ENCODE measurements at regions not wholly inside any gene's neighbourhood (a gene's known extent, or its start where the extent isn't known, plus 50 kb on each side); places are given as distances from the start of the nearest gene placed in this dataset.

DNA sequence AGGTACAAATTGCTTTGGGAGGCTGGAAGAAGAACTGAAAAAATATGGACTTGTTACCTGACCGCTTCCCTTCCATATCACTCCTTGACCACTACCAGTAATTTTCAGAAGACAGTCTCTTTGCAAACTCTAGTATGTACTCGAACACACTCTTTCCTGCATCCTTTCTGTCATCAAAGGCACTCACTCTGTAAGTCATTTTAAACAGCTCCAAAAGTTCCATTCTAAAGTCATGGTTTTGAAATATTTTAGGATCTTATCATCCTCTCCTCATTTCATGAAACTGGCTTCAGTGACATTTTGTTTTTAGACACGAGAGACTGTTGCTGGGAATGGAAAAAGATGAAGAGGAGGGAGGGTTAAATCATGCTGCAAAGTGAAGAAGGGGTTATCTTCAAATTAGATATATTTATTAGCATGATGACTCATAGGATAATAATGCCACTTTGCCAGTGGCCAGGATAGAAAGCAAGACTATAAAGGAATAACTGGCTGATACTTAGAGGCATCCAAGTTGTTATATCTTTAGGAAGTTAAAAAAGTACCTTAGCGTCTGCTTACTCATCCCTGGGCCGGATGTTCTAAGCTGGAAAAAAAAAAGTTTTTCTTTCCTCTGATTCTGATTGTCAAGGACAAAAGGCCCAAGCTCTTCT lies 549.3 kb downstream of the METTL15 start:
- DNase-seq = no peak

DNA sequence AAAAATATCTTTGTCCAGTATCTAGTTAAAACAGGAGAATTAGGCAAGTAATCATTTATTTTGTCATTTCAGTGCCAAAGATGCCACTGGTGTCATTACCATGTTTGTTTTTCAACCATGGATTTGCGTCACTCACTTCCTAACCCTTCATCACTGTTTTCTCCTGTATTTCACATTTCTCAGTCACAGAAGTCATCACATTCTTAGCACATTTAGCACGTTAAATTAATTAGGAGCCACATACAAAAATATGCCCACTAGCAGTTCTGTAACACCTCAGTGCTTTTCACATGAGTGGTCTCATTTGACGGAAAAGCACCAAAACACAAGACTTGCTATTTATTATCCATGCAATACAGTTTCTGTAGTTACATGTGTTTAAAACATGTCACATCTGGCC lies 546.0 kb downstream of the METTL15 start:
- DNase-seq = no peak

DNA sequence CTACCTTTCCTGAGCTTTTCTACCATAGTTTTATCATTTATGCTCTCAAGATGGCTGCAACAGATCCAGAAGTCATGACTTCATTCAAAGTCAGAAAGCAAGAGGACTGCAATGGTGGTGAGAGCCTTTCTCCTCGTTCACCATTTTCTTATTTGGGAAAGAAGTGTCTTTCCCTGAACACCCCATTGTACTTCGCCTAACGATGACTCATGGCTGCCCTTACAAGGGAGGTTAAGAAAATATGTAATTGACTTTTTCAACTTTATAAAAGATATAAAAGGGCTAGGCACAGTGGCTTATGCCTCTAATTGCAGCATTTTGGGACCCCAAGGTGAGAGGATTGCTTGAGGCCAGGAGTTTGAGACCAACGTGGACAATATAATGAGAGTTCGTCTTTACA lies 541.7 kb downstream of the METTL15 start:
- DNase-seq = no peak

DNA sequence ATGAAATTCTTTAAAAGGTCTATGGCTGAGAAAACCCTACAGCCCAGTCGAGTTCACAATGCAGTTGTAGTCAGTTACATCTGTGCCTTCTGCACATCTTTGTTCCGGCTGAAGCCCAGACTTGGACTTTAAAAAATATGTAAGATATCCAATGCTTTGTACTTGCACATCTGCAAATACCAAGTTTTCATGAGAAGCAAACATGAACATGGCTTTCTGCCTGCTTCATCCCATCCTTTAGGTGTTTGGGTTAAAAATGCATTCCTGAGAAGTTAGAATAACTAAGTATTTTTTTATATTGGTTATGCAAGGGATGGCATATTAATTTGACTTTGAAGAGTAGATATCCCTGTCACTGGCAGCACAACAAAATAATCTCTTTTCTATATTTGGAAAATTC lies 528.4 kb downstream of the METTL15 start:
- DNase-seq = no peak

DNA sequence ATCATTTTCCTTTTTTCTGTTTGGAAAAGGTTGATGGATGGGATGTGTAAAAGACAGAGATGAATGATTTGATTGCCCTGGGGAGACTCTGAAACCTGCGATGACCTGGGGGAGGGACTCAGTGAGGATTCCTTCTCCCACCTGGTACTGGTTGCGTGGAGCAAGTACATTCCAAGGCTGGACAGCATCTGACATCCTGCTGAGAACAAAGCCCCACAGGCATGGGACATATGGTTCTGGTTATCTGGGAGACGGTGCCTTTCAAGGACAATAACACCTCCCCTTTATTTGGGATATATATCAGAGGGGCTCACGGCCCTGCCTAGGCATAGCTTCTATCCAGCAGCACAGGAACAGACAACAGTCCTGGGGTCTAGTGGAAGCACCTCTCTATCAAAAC lies 527.8 kb downstream of the METTL15 start:
- DNase-seq = no peak

DNA sequence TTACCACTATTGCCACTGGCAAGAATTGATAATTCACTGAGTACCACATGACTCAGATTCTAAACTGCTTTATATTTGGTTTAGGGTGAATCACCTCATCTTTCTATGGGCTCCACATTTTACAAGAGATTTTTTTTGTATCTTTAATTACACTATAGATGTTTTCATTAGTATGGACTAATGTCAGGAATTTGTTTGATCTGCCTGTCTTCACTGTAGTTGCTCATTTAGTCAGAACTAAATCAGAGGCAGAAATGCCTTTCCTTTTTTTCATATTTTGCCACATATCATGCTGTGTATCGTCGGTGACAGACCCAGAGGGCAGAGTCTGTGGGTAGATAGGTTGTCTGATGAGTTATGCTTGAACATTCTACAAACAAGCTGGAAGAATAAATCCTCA lies 524.1 kb downstream of the METTL15 start:
- DNase-seq = no peak

DNA sequence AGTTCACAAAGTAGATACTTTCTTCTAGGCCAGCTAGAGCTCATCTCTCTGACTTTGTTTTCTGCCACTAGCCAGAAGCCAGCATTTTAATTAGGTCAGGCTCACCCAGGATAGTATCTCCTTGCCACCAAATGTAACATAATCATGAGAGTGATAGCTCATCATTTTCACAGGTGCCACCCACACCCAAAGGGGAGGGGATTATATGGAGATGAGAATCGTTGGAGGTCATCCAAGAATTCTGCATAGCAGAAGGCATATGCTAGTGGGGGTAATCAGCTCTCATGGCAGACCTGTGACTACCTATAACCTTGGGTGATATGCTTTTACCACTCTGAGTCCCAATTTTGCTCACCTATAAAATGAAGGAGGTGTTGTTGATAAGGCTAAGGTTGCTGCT lies 523.0 kb downstream of the METTL15 start:
- DNase-seq = no peak

DNA sequence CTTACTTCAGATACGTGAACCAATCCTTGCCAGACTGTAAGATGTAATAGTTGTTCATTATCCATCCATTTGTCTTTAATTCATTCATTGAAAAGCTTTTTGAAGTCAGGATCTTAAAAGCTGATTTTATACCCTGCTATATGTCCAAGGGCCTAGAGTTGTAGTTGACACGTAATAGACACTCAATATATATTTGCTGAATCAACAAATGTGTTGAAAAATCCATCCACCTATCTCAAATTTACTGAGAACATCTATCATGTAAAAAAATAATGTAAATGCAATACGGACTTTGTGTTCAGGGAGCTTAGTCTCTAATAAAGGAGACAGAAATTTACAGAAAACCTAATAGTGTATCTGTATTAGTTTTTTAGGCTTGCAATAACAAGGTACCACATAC lies 521.0 kb downstream of the METTL15 start:
- no peak for DNase-seq

DNA sequence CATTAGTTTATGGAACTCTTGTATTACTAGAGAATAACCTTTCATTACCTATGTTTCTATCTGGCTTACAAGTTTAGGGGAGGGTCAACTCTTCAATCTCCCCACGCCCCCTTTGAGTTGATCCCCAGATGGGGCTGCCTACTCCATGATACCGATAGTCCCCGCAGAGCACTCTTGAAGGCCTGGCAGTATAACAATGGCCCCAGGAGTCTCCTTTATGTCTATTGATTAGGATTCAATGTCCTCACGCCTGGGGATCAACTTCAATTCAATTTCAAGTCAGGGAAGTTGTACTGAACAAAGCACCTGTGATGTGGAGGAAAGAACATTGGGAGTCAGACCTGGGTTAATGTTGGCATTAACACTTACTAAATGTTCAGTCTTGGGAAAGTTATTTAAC lies 520.2 kb downstream of the METTL15 start:
- no peak for DNase-seq

DNA sequence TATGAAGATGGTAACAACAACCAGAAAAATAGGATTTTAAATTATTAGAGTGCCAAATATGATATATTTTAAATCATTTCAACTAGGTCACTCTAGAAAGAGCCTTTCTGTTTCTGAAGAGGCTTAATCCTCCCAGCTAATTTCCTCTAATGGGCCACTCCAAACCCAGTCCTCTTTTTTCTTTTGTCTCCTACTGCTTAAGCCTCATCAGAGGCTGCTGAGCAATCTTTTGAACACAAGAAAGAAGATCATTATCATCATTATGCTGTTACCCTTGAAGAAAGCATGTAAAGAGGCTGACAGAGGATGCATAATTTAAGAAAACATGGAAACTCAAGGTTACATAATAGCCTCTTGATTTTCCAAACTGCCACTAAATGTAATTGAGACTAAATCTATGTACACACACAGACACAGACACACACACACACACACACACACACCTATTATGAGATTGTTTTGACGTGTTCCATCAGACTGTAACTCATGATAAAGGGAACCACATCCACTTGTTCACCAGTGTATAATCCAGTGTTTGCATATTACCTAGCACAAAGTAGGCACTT lies 519.6 kb downstream of the METTL15 start:
- no peak for DNase-seq

DNA sequence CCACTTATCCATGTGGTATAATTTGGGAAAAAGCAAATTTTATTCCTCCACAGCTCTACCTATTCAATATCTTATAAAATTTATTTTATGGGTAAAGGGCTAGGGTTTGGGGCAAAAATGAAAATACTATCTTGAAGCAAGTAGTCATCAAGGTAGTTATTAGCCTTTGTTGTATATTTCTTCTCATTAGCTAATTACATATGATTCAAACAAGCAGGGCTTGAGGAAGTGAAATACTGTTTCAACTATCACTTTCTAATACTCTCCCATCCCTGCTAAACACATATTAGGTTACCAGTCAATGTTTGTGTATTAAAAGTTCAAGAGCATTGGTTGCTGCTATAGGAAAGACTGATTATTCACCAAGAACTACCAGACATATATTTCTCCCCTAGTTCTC lies 517.3 kb downstream of the METTL15 start:
- no peak for DNase-seq

DNA sequence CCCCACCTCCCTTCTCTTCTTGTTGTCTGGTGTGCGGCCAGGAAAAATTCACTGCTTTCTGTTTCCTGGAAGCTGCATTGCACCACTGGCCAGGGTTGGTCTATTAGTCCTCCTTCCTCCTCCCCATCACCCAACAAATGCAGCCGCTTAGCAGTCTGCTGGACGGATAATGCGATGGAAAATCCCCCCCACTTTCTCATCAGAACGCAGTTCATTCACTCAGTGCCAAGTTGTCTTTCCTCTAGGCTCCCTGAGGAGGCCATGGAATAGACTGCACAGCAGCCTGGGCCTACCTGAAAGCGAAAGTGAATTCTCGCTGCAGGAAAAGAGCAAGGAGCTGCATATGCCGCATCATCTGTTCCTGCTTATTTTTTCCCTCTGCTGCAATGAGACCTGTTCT lies 513.6 kb downstream of the METTL15 start:
- no peak for DNase-seq

DNA sequence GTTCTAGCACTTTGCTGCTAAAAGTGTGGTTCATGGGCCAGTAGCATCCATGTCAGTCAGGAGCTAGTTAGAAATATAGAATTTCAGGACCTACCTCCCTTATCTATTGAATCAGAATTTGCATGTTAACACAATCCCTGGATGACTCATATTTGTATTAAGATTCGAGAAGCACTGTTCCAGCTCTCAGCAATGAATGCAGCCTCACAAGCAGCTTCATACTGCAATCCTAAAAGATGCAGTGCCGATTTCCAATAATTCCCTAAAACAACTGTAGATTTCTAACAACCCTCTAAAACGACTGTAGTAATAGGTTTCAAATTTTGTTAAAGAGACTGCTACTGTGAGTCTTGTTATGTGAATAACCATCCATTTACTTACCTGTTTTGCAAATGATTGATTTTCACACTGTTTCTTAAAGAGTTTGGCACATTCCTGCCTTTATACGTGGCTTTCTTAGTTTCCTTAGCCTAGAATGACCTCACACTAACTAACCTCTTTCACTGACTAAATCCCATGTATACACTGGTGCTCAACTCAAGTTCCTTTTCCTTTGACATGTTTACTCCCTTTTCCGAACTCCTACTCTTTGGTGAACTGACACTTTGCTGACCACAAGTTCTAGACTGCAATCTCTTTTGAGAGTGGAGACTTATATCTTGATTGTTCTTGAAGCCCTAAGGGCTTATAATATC lies 511.8 kb downstream of the METTL15 start:
- DNase-seq = no peak

DNA sequence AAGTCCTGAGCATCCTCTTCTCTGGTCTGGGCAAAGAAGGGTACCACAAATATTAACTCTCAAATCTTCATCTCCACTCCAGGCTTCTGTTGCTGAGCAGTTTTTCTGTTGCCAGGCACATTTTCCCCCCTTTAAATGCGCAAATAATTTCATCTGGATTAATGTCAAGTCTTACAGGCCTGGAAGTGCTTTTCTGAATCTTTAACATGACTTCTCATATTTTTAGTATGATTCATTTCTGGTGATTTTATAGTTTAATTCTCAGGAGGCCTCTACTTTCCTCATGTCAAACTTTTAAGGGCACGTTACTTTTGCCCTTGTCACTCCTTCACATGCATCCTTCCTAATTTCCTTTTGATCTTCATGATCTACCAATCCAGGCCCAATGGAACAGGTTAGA lies 510.2 kb downstream of the METTL15 start:
- no peak for DNase-seq

DNA sequence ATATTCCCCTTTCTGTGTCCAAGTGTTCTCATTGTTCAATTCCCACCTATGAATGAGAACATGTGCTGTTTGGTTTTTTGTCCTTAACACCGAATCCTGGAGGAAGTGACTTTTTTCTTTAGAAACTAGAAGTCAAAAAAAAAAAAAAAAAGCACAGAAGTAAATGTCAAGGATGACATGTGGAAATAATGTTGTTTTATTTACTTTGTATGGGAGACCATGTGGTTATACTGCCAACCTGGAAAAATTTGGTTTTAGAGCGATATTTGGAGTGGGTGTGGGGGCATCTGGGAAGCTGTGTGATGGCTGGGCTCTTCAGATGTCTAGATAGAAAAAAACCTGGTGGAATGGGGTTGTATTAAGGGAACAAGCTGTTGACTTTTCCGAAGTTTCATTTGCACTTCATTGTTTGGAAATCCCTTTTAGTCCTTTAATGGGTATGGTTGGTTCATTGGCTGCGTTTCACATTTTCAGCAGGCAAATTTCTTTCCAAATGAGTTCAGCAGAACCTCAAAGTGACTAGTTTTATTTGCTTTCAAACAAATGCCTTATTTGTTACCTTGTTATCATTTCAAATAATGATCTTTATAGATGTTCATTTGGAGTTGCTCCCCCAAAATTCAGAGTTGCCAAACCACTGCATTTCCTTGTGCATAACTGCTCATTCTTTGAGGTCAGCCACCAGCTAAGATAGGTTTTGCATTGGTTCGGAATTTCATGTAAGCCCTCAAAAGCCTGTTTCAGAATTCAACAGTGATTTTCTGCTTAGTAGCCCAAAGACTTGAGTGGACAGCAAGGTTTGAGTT lies 508.2 kb downstream of the METTL15 start:
- no peak for DNase-seq

DNA sequence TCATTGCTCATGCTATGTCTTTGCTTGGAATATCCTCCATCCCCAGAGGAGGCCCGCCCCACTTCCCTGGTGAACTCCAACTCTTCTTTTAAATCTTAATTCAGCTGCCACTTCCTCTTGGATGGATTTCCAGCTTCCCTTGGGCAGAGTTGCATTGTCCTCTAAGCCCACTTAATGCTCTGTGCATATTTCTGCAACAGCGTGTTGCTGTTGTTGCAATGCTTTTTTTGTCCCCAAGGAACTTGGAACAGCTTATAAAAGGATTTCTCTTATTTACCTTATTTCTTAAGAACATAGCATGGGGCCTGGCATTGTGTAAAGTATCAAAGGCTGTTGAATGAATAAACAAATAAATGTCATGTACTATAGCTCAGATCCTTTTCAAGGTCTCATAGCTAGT lies 507.4 kb downstream of the METTL15 start:
- DNase-seq = no peak

DNA sequence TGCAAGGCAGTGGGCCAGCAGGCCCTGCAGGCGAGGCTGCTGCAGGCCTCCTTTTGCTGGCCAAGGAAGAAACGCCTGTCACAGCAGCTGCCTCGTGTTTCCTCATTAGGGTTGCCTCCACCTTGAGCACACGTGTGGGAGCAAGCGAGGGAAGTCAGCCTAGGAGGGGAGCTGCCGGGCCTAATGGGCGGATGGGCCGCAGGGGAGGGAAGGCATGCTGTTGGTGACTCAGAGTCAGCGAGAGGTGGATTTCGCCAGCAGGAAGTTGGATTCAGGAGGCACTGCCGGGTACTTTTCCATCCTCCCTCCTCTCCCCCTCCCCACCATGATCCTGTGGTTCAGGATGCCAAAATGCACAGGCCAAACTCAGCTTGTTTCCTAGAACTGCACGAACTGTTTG lies 498.7 kb downstream of the METTL15 start:
- DNase-seq = no peak

DNA sequence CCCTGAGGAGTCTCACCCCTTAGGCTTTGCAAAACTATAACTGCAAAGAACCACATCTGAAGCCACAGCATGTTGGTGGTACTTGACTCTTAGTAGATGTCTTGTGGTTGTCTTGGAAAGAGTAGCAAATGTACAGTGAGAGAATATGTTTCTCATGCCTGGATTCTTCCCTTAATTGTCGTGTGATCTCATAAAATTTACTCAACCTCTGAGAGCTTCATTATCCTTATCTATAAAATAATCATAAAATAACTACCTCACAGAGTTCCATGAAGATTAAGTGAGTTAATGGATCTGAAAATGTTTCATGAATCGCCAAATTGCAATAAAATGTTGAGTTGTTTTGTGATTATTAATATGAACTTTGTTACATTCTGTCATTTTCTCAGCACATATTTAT lies 491.5 kb downstream of the METTL15 start:
- no peak for DNase-seq

DNA sequence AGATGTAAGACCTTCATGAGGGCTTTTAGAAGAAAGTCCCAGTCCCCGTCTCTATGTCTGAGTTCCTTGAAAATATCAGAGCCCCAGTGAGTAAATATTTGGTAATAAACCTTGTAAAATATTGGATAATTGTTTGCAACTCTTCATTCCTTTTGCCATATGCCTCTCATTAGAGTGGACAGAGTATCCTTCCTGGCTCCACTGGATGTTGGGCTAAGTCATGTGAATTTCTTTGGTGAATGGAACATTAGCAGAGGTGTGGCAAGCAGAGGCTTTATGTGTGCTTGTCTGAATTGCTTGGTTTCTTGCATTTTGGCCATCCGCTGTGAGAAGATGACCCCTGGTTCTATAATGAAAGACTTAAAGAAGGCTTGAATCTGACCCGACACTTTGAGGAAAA lies 490.3 kb downstream of the METTL15 start:
- no peak for DNase-seq

DNA sequence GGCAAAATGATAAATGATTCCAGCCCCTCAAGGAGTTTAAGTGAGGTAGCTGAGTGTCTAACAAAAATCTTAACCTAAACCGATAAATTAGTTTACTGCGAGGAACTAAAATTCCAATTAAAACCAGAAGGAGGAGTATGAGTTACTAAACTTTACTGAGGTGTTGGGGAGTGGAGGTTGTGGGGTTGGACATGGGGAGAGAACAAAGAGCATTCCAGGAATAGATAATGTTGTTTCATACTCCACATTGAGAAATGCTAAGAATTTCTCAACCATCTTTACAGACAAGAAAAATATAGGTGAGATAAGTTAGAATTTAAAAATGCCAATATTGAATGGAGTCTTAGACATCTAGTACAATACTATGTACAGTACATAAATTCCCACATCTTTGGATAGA lies 488.6 kb downstream of the METTL15 start:
- no peak for DNase-seq

DNA sequence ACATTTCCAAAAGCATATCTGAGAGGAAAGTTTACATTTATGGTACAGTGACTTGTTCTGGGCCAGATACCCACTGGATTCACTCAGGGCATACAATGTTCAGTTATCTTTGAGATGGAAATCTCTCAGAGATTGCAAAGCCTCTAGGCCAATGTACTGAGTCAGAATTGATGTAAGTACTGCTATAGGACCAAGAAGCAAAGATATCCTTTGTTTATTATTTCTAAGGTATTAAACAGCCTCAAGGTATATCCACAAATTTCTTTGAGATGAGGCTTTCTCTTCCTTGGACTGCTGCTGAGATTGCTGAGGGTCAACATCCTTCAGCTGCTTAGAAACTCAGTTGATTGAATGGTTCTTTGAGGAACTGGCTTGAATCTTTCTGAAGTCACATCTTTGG lies 484.0 kb downstream of the METTL15 start:
- no peak for DNase-seq

DNA sequence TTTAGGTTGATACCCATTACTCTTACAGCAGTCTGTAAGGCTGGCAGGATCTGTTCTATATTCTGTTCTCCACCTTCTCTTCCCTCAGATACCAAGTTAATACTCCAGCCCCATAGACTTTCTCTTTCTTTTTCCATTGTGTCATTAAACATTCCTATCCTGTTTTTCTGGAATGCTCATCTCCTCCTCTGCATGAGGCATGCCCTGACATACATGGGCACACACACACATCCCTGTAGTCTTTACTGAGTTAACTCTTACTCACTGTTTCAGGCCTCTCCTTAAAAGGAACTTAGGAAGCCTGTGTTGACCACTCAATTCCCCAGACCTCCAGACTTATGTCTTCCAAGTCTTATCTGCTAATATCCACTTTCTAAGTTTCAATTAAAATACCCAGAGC lies 476.8 kb downstream of the METTL15 start:
- DNase-seq = no peak

DNA sequence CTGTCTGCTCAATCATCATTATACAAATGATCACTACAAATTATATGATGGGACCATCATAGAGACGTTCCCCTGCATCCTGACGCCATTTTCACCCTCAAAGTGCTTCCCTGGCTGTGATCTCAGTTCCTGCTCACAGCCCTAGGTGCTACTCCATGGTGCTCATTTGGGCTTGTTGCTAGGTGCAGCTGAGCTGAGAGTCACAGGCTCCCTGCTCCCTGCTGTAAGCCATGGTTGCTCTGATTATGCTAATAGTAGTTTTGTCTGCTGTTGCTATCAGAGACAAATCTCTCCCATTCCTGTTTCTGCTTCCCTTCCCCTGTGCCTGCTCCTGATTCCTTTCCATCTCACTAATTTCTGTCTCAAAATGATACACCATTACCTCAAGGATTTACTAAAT lies 474.3 kb downstream of the METTL15 start:
- no peak for DNase-seq
